ENCODE measurements at regions not wholly inside any gene's neighbourhood (a gene's known extent, or its start where the extent isn't known, plus 50 kb on each side); places are given as distances from the start of the nearest gene placed in this dataset.
"Not testable (repeated sequence)": the region's sequence is repeated elsewhere in the genome, so short reads cannot be mapped to it uniquely, and the experiment has no call there.

DNA sequence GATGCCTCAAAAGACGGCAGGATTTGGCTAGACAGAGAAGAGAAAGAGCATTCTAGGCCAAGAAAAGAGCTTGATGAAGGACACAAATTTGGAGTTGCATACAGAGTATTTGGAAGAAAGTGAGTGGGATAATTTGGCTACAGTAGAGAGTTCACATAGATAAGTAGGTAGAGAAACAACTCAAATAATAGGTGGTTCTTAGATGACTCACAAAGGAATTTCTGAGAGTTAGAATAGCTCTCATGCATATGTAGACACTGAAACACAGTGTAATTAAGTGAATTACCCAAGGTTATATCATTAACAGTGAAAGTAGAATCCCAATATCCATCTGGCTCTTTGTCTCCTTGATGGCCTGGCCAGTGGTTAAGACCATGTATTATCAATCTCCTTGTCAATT is 228.6 kb upstream of the DDI1 start:
- ATAC-seq (no peak), DNase-seq (ENCODE audit: low spot score) (no peak)
- no peak overlapping the region for H3K27ac Mint-ChIP-seq
- H3K4me3 Mint-ChIP-seq, result no peak overlapping the region
- no peaks in the 10 kb centered on the region for H3K36me3 Mint-ChIP-seq
- H3K9me3 Mint-ChIP-seq, result no peaks in the 10 kb centered on the region
- H3K4me1 Mint-ChIP-seq (ENCODE audit: low read depth in 2 of 2), result no peaks in the 10 kb centered on the region
- peaks cover 9 to 13% of the 10 kb centered on the region in 2 donors for H3K27me3 Mint-ChIP-seq

DNA sequence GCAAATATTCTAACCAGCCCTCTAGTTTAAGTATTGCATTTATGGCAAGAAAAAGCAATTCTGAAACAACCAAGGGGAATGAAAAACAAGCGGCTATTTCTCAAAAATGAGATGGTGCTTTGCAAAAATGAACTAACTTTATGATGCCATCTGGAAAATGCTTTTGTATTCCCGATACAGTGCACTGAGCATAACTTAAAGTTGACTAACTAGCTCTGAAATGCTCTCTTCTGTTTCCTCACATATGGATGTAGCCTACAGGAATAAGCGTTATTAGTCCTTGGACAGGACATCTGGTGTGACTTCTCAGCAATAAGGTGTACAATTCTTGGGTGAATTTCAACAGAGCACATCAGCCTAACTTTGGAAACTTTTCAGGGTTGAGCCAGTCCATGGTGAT is 228.2 kb upstream of the DDI1 start:
- H3K9me3 Mint-ChIP-seq, result no peaks in the 10 kb centered on the region
- no peak for DNase-seq (ENCODE audit: low spot score)
- peaks cover 9 to 13% of the 10 kb centered on the region in 2 donors for H3K27me3 Mint-ChIP-seq
- H3K27ac Mint-ChIP-seq, result no peak overlapping the region
- ATAC-seq, result no peak
- no peak overlapping the region for H3K4me3 Mint-ChIP-seq
- H3K36me3 Mint-ChIP-seq, result no peaks in the 10 kb centered on the region
- H3K4me1 Mint-ChIP-seq (ENCODE audit: low read depth in 2 of 2), result no peaks in the 10 kb centered on the region

DNA sequence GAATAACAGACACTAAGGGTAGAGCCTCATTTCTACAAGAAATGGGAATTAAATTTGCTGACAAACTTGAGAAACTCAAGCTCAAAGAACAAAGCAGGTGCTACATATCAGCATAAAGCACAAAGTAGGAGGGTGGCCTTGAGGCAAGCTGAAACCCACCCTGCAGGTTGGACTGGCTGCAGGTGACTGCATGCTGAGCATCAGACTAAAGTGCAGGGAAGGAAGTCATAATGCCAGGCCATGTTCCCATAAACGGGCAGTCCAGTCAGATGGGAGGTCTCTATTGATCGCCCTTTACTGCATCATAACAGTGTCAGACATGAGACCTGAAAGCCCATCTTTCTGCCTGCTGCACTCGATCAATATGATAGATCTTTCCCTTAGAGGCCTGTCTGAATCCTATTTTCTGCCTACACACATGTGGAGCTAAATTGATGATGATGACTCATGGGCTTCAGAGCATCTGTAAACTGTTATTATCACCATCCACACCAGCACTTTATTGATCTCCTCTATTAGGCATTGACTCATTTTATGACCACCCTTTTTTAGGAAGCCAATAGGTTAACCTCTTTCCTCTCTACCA is 224.5 kb upstream of the DDI1 start:
- Mint-ChIP-seq H3K9me3 (no peaks in the 10 kb centered on the region), H3K36me3 (peaks cover 5% of the 10 kb centered on the region), H3K27me3 (peaks cover 9 to 13% of the 10 kb centered on the region in 2 donors), H3K4me3 (no peak overlapping the region), H3K27ac (no peak overlapping the region), H3K4me1 (ENCODE audit: low read depth in 2 of 2) (no peaks in the 10 kb centered on the region)
- DNase-seq (ENCODE audit: low spot score) (no peak), ATAC-seq (no peak)

DNA sequence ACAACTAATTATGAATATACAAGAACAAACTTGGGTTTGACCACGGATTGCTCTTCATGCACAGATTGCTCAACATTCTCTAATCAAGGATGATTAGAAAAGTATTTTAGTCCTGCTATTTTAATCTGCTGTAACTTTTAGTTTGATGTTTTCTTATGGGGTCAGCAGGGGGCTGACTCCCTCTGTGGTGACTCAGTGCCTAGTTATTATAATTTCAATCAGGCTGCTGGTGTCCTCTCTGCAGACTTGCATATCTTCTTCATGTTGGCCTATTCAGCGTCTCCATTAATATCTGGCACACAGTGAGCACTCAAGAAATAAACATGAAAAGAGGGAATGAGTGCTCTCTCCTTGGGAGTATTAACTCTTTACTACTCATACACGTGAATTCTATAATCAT is 223.8 kb upstream of the DDI1 start:
- H3K36me3 Mint-ChIP-seq, result peaks cover 7% of the 10 kb centered on the region
- no peak overlapping the region for H3K4me3 Mint-ChIP-seq
- peaks cover 9 to 16% of the 10 kb centered on the region in 2 donors for H3K27me3 Mint-ChIP-seq
- H3K27ac Mint-ChIP-seq, result no peak overlapping the region
- DNase-seq (ENCODE audit: low spot score), result no peak
- no peaks in the 10 kb centered on the region for H3K9me3 Mint-ChIP-seq
- H3K4me1 Mint-ChIP-seq (ENCODE audit: low read depth in 2 of 2), result no peaks in the 10 kb centered on the region
- no peak for ATAC-seq

DNA sequence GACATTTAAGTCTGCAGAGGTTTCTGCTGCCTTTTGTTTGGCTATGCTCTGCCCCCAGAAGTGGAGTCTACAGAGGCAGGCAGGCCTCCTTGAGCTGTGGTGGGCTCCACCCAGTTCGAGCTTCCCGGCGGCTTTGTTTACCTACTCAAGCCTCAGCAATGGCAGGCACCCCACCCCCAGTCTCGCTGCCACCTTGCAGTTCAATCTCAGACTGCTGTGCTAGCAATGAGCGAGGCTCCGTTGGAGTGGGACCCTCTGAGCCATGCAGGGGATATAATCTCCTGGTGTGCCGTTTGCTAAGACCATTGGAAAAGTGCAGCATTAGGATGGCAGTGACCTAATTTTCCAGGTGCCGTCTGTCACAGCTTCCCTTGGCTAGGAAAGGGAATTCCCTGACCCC is 216.1 kb upstream of the DDI1 start:
- DNase-seq (ENCODE audit: low spot score), result not testable (repeated sequence)

DNA sequence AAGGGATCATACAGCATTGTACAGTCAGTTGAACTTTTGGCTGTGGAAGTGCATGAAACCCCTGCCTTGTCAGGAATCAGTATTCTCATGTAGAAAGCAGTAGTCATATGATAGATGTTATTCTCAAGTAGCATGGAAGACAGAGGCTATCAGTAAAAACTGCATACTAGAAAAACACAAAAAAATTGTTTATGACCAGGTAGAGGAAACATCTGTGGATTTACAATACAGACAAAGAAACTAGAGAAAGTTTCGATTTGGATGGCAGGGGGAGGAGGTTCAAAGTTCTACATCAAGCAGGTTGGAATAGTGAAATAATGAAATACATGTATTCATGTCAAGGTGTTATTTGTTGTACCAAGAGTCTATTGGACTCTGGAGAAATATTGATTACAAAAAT is 212.3 kb upstream of the DDI1 start:
- Mint-ChIP-seq H3K9me3 (peaks cover 7% of the 10 kb centered on the region), H3K36me3 (peaks cover 10% of the 10 kb centered on the region), H3K27me3 (peaks cover 10 to 36% of the 10 kb centered on the region in 2 donors), H3K27ac (no peak overlapping the region), H3K4me3 (no peak overlapping the region), H3K4me1 (ENCODE audit: low read depth in 2 of 2) (no peaks in the 10 kb centered on the region)
- no peak for DNase-seq (ENCODE audit: low spot score)
- ATAC-seq, result no peak

More for the DNA sequence above, 216.1 kb upstream of the DDI1 start:
- peaks cover 16 to 29% of the 10 kb centered on the region in 2 donors for H3K27me3 Mint-ChIP-seq
- H3K4me3 Mint-ChIP-seq; H3K27ac Mint-ChIP-seq; H3K4me1 Mint-ChIP-seq (ENCODE audit: low read depth in 2 of 2); ATAC-seq: not testable (repeated sequence)
- peaks cover 11% of the 10 kb centered on the region for H3K9me3 Mint-ChIP-seq
- peaks cover 22% of the 10 kb centered on the region for H3K36me3 Mint-ChIP-seq

DNA sequence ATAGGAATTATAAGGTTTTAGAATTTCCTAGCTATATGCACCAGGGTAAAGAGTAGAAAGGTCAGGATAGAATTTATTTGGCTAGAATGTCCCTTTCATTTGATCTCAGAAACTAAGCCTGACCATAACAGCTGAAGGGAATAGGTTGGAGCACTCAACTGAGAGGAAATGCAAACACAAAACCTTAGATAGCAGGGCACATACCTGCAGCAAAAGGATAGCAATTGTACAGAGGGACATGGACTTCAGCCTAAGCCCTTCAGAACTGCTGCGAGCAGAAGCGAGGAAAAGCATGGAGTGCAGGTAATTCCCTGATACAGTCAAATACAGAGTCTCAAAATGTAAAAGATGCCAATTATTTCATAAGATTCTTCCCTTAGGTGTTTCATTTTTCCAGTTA is 211.0 kb upstream of the DDI1 start:
- Mint-ChIP-seq H3K27ac (no peak overlapping the region), H3K9me3 (peaks cover 7% of the 10 kb centered on the region), H3K36me3 (peaks cover 10% of the 10 kb centered on the region), H3K27me3 (peaks cover 8 to 29% of the 10 kb centered on the region in 2 donors), H3K4me3 (no peak overlapping the region), H3K4me1 (ENCODE audit: low read depth in 2 of 2) (no peaks in the 10 kb centered on the region)
- no peak for DNase-seq (ENCODE audit: low spot score)
- no peak for ATAC-seq

DNA sequence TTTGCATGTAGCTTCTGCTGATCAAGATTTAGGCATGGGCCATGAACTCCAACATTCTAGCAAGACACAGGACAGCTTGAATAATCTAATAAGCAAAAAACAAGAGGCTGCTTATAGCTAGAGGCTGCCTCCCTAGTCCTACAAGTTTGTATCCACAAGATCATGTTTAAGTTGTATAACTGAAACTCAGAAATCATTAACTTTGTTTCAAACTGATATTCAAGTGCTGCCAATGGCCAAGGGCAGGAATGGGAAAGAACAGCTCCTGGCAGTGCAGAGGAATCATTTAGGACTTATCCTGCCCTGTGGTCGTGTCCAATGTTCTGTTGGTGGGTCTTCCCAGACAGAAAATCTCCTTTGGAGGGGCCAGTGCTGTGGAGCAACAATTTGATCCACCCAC is 209.6 kb upstream of the DDI1 start:
- no peak for ATAC-seq
- H3K27me3 Mint-ChIP-seq, result peaks cover 8 to 22% of the 10 kb centered on the region in 2 donors
- H3K27ac Mint-ChIP-seq, result no peak overlapping the region

DNA sequence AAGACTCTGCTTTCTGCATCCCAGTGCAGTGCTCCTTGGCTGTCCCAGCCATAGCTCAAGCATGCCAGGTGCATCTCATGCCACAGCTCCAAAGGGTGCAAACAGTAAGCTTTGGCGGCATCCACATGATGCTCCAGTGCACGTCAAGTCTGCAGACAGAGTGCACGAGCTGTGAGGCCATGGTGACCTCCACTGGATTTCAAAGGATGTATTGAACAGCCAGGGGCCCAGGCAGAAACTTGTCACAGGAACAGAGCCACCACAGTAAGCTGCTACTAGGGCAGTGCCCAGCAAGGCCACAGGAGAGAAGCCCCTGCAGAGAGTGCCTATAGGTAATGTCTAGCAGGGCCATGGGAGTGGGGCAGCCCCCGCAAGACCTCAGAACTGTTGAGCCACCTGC is 206.8 kb upstream of the DDI1 start:
- no peaks in the 10 kb centered on the region for H3K4me1 Mint-ChIP-seq (ENCODE audit: low read depth in 2 of 2)
- no peak overlapping the region for H3K27ac Mint-ChIP-seq

More for the DNA sequence above, 209.6 kb upstream of the DDI1 start:
- Mint-ChIP-seq H3K9me3 (peaks cover 7% of the 10 kb centered on the region), H3K4me3 (no peak overlapping the region), H3K36me3 (peaks cover 7% of the 10 kb centered on the region), H3K4me1 (ENCODE audit: low read depth in 2 of 2) (no peaks in the 10 kb centered on the region)
- no peak for DNase-seq (ENCODE audit: low spot score)

DNA sequence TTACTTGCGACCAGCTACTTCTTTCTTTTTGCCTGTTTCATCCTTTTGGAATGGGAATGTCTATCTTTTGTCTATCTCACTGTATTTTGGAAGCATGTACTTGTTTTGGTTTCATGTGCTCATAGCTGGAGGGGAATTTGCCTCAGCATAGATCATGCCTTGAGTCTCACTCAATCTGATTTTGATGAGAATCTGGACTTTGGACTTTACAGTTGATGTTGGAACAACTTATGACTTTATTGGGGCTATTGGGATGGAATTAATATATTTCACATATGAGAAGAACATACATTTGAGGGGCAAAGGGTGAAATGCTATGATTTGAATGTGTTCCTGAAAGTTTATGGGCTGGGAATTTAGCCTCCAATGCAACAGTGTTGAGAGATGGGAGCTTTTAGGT is 206.2 kb upstream of the DDI1 start:
- peaks cover 18% of the 10 kb centered on the region for H3K9me3 Mint-ChIP-seq
- peaks cover 20% of the 10 kb centered on the region for H3K36me3 Mint-ChIP-seq
- H3K4me1 Mint-ChIP-seq (ENCODE audit: low read depth in 2 of 2), result no peaks in the 10 kb centered on the region
- H3K4me3 Mint-ChIP-seq, result no peak overlapping the region
- no peak for ATAC-seq
- DNase-seq (ENCODE audit: low spot score), result no peak
- H3K27ac Mint-ChIP-seq, result no peak overlapping the region
- H3K27me3 Mint-ChIP-seq, result peaks cover 6 to 29% of the 10 kb centered on the region in 2 donors

More for the DNA sequence above, 206.8 kb upstream of the DDI1 start:
- Mint-ChIP-seq H3K27me3 (peaks cover 6 to 27% of the 10 kb centered on the region in 2 donors), H3K9me3 (peaks cover 18% of the 10 kb centered on the region), H3K36me3 (peaks cover 19% of the 10 kb centered on the region), H3K4me3 (no peak overlapping the region)
- no peak for ATAC-seq
- DNase-seq (ENCODE audit: low spot score), result no peak

DNA sequence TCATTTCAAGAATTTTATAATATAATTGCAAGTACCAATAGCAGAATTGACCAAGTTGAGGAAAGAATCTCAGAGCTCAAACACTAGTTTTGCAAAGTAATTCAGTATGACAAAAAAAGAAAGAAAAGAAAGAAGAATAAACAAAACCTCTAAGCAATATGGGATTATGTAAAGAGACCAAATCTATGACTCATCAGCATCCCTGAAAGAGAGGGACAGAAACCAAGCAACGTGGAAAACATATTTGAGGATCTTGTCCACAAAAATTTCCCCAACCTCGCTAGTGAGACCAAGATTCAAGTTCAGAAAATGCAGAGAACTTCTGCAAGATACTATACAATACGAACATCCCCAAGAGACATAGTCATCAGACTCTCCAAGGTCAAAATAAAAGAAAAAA is 203.7 kb upstream of the DDI1 start:
- Mint-ChIP-seq H3K36me3 (peaks cover 26% of the 10 kb centered on the region), H3K4me3 (no peak overlapping the region), H3K27ac (no peak overlapping the region), H3K27me3 (peaks cover 6 to 26% of the 10 kb centered on the region in 2 donors), H3K4me1 (ENCODE audit: low read depth in 2 of 2) (no peaks in the 10 kb centered on the region), H3K9me3 (peaks cover 18% of the 10 kb centered on the region)
- DNase-seq (ENCODE audit: low spot score) (no peak), ATAC-seq (no peak)

DNA sequence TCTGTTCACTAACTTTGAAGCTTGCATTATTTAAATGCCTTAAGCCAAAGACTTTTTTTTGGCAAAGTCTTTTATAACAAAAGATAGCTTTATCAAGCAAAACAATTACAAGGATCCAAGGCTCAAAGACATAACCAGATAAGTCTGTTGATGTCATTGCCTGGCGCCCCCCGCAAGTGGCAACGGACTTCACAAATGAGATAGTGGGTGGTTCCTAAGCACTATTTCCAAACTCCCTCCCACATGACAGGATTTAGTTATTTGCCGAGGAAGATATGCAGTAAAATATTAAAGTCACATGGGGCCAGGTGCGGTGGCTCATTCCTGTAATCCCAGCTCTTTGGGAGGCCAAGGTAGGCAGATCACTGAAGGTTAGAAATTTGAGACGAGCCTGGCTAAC is 194.2 kb upstream of the DDI1 start:
- peaks cover 0 to 2% of the 10 kb centered on the region in 2 donors for H3K27me3 Mint-ChIP-seq
- no peak overlapping the region for H3K27ac Mint-ChIP-seq
- no peaks in the 10 kb centered on the region for H3K4me1 Mint-ChIP-seq (ENCODE audit: low read depth in 2 of 2)
- DNase-seq (ENCODE audit: low spot score) (no peak), ATAC-seq (no peak)
- no peak overlapping the region for H3K4me3 Mint-ChIP-seq
- H3K36me3 Mint-ChIP-seq, result no peaks in the 10 kb centered on the region
- no peaks in the 10 kb centered on the region for H3K9me3 Mint-ChIP-seq

DNA sequence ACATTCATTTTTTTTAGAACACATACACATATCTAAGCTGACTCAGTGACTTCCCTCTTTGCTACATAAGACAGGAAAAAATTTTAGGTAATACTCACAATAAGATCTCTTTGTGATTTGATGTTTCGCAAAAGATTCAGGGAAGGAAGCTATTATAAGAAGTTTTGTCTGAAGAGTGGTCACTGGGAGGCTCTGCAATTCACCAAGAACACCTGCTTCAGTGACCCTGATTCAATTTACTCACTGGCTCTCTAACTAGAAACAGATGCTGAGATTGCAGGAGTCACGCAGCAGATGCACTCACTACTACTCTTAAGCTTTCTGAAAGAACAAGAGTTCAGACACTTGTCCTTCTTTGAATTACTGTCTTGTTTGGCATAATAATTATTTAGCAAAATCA is 193.6 kb upstream of the DDI1 start:
- no peak for ATAC-seq
- DNase-seq (ENCODE audit: low spot score), result no peak
- H3K27me3 Mint-ChIP-seq, result peaks cover 0 to 2% of the 10 kb centered on the region in 2 donors
- H3K36me3 Mint-ChIP-seq, result no peaks in the 10 kb centered on the region
- no peaks in the 10 kb centered on the region for H3K4me1 Mint-ChIP-seq (ENCODE audit: low read depth in 2 of 2)
- no peaks in the 10 kb centered on the region for H3K9me3 Mint-ChIP-seq
- H3K27ac Mint-ChIP-seq, result no peak overlapping the region
- H3K4me3 Mint-ChIP-seq, result no peak overlapping the region

DNA sequence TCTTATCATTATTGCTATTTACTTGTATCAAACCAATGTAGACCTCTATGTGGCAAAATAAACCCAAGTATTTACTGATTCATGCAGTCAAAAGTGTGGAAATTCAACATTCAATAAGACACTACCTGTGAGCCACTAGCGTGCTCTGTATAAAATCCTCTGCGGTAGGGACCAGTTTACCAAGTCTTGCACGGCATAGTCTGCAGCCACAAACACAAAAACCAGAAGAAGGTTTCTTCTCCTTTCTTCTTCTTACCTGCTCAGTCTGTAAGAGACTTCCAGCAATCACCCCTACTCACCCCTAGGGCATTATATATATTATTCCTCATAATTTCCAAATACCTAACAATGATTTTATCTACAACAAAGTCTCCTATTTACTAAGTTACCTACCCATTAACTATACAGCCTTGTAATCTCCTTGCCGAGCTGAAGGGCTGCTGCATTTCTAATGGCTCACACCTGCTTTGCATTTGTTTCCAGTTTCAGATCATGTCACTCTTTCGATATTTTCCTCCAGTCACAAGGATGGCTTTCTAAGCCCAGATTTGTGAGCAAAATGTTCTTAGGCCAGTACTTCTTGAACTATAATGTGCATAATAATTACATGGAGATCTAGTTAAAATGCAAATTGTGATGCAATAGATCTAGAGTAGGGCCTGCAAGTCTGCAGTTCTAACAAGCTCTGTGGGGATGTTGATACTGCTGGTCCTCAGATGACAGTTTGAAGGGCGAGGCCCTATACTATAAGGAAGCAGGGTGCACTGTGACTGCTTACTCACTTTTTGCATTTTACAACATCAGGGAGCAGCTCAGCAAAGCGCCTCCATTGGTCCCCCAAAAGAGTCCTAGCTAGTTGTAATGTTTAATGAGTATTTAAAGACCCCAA is 191.9 kb upstream of the DDI1 start:
- H3K27me3 Mint-ChIP-seq, result peaks cover 0 to 2% of the 10 kb centered on the region in 2 donors
- DNase-seq (ENCODE audit: low spot score) (no peak), ATAC-seq (no peak)
- H3K27ac Mint-ChIP-seq, result no peak overlapping the region
- H3K4me1 Mint-ChIP-seq (ENCODE audit: low read depth in 2 of 2), result no peaks in the 10 kb centered on the region
- H3K9me3 Mint-ChIP-seq, result no peaks in the 10 kb centered on the region
- H3K4me3 Mint-ChIP-seq, result no peak overlapping the region
- H3K36me3 Mint-ChIP-seq, result no peaks in the 10 kb centered on the region

Measured in natural killer cell treated with Interleukin-12 subunit alpha and Interleukin-12 subunit beta and Interleukin-15 and Interleukin-18, amount 100 ng/mL, for 72 hours (primary cell).